Activated T-cell treated with anti-CD3 and anti-CD28 coated beads, Interleukin-2, amount 50 U/mL, for 24 hours (primary cell): ENCODE measurements at regions not wholly inside any gene's neighbourhood (a gene's known extent, or its start where the extent isn't known, plus 50 kb on each side); places are given as distances from the start of the nearest gene placed in this dataset.
"Not testable (repeated sequence)": the region's sequence is repeated elsewhere in the genome, so short reads cannot be mapped to it uniquely, and the experiment has no call there.

Source experiments
- DNase-seq: peaks from one replicate; pipeline ENCODE4 v3.0.0-alpha.2; 2020
- H3K27ac Mint-ChIP-seq: 2 replicates; pipeline ENCODE4 v1.8.0; 2020; ENCODE audit warnings: mild to moderate bottlenecking, mixed read lengths
- H3K27me3 Mint-ChIP-seq: 2 replicates; pipeline ENCODE4 v1.8.0; 2020; ENCODE audit warnings: mixed read lengths
- H3K36me3 Mint-ChIP-seq: 2 replicates; pipeline ENCODE4 v1.8.0; 2020; ENCODE audit warnings: low read depth, mixed read lengths
- H3K4me1 Mint-ChIP-seq: 2 replicates; pipeline ENCODE4 v1.8.0; 2020; ENCODE audit warnings: low read depth, mixed read lengths
- H3K4me3 Mint-ChIP-seq: 2 replicates; pipeline ENCODE4 v1.8.0; 2020; ENCODE audit warnings: mild to moderate bottlenecking, moderate library complexity, mixed read lengths
- H3K9me3 Mint-ChIP-seq: 2 replicates; pipeline ENCODE4 v1.8.0; 2020; ENCODE audit warnings: mixed read lengths

DNA sequence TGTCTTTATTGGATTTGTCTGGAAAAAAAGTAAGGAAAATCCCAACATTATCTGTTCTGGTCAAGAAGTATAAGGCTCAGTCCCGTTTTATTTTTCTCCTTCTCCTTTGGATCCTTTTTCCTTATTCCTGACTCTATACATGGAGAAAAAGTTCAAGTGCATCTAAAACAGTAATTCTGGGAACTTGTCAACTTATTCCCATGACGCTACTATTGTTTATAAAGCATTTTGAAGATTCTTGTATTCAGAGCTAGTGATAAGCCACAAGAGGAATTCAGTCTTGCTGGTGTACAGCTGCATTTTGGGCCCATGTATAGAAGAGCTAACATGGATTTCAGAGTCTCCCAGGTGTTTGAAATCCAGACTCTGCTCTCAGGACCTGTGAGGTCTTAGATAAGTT, 5278.1 kb upstream of the TPTE start:
- DNase-seq, H3K27me3 Mint-ChIP-seq: not testable (repeated sequence)

GRCh38 chr21:5243715-5244375, 5277.5 kb upstream of the TPTE start:
- not testable (repeated sequence) for H3K4me3 Mint-ChIP-seq, DNase-seq, H3K4me1 Mint-ChIP-seq, H3K27ac Mint-ChIP-seq, H3K36me3 Mint-ChIP-seq, H3K27me3 Mint-ChIP-seq
- H3K9me3 Mint-ChIP-seq: peaks cover 39% of the 10 kb centered on the region

More for the DNA sequence above, 5278.1 kb upstream of the TPTE start:
- H3K36me3 Mint-ChIP-seq, H3K4me3 Mint-ChIP-seq, H3K27ac Mint-ChIP-seq, H3K4me1 Mint-ChIP-seq: not testable (repeated sequence)
- H3K9me3 Mint-ChIP-seq: peaks cover 41% of the 10 kb centered on the region

DNA sequence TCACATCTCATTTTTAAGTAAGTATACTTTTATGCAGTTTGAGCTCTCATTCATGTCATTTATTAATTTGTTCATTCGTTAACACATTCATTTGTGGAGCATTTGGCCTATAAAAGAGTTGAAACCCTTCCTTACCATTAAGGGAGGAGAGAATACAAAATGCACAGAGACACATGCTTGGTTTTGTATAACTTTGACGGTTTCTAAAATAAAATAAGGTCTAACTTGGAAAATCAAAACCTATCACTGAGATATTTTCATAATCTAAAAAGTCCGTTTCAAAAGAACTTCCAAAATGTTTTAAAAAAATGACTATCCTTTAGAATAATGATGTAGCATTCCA, 5277.0 kb upstream of the TPTE start:
- H3K9me3 Mint-ChIP-seq: peaks cover 37% of the 10 kb centered on the region
- H3K36me3 Mint-ChIP-seq, H3K4me1 Mint-ChIP-seq, H3K27ac Mint-ChIP-seq, H3K4me3 Mint-ChIP-seq, DNase-seq, H3K27me3 Mint-ChIP-seq: not testable (repeated sequence)

DNA sequence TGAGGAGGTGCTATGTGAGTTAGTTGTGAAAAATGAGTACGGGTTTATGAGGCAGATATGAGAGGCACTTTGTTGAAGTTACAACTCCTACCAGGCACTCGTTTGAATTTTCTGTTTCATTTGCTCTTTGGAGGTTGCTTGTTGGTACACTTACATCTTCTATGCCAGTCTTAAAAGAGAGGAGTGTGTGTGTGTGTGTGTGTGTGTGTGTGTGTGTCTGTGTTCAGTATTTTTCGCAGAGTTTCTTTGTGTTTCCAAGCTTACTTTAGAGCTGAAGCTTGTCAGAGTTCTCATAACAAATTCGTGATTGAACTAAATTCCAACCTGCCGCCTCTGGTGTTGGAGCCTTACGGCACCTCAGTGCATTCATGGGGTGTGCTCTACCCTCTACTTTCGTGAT, 5276.4 kb upstream of the TPTE start:
- H3K4me3 Mint-ChIP-seq, H3K36me3 Mint-ChIP-seq, H3K4me1 Mint-ChIP-seq, DNase-seq, H3K27ac Mint-ChIP-seq, H3K27me3 Mint-ChIP-seq: not testable (repeated sequence)
- H3K9me3 Mint-ChIP-seq: peaks cover 34% of the 10 kb centered on the region

DNA sequence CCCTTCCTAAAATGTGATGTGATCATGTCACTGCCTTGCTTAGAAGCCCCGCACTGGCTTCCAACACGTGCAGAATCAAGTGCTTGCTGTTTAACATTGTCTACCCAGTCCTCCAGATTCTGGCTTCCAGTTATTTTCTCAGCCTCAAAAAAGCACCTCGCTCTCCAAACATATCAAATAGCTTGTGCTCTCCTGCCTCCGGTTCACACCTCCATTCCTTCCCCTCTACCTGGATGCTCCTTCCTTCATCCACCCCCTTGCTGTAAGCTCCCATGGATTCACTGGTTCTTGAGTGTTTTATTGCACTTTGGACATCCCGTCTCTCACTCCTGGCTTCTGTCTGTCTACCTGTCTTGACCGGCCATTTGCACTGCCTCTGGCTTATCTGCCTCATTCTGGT, 5275.0 kb upstream of the TPTE start:
- not testable (repeated sequence) for H3K27ac Mint-ChIP-seq, H3K4me1 Mint-ChIP-seq, DNase-seq, H3K27me3 Mint-ChIP-seq, H3K36me3 Mint-ChIP-seq, H3K4me3 Mint-ChIP-seq
- peaks cover 45% of the 10 kb centered on the region for H3K9me3 Mint-ChIP-seq

DNA sequence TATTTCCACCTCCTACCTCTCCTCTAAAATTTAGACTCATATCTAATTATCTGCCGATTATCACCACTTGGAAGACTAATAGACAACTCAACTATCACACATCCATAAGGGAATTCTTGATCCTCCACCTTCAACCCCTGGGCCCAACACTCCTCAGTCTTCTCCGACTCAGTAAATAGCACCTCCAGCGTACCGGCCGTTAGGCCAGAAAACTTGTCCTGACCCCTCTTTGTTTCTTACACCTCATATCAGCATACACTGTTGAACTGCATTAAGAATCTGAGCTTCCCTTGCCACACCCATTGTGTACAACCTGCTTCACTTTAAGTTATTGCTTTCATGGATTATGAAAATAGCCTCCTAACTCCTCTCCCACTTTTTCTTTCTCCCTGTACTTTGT, 5274.0 kb upstream of the TPTE start:
- not testable (repeated sequence) for H3K4me1 Mint-ChIP-seq, H3K4me3 Mint-ChIP-seq, DNase-seq, H3K36me3 Mint-ChIP-seq, H3K27ac Mint-ChIP-seq, H3K27me3 Mint-ChIP-seq
- peaks cover 52% of the 10 kb centered on the region for H3K9me3 Mint-ChIP-seq

GRCh38 chr21:5250128-5250527, 5271.3 kb upstream of the TPTE start:
- not testable (repeated sequence) for DNase-seq, H3K27me3 Mint-ChIP-seq, H3K4me1 Mint-ChIP-seq, H3K4me3 Mint-ChIP-seq, H3K27ac Mint-ChIP-seq, H3K36me3 Mint-ChIP-seq
- H3K9me3 Mint-ChIP-seq: peaks cover 41% of the 10 kb centered on the region

DNA sequence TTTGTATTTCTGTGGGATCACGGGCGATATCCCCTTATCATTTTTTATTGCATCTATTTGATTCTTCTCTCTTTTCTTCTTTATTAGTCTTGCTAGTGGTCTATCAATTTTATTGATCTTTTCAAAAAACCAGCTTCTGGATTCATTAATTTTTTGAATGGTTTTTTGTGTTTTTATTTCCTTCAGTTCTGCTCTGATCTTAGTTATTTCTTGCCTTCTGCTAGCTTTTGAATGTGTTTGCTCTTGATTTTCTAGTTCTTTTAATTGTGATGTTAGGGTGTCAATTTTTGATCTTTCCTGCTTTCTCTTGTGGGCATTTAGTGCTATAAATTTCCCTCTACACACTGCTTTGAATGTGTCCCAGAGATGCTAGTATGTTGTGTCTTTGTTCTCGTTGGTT, 5270.2 kb upstream of the TPTE start:
- peaks cover 37% of the 10 kb centered on the region for H3K9me3 Mint-ChIP-seq
- DNase-seq: not testable (repeated sequence)

GRCh38 chr21:5251866-5252265, 5269.5 kb upstream of the TPTE start:
- H3K4me3 Mint-ChIP-seq, H3K4me1 Mint-ChIP-seq, DNase-seq, H3K27ac Mint-ChIP-seq, H3K36me3 Mint-ChIP-seq, H3K27me3 Mint-ChIP-seq: not testable (repeated sequence)
- H3K9me3 Mint-ChIP-seq: peaks cover 32% of the 10 kb centered on the region

More for the DNA sequence above, 5270.2 kb upstream of the TPTE start:
- not testable (repeated sequence) for H3K27ac Mint-ChIP-seq, H3K4me1 Mint-ChIP-seq, H3K36me3 Mint-ChIP-seq, H3K27me3 Mint-ChIP-seq, H3K4me3 Mint-ChIP-seq
